IMR-90 (cell line): ENCODE measurements at regions not wholly inside any gene's neighbourhood (a gene's known extent, or its start where the extent isn't known, plus 50 kb on each side); places are given as distances from the start of the nearest gene placed in this dataset.

Experiments used
- ATAC-seq: fragments of 200-7000 bp; cut with Tn5 transposase; 2 replicates; pipeline ENCODE4 v1.9.1; 2020; ENCODE audit warnings: low read depth, mild to moderate bottlenecking, moderate library complexity
- BruUV-seq: library from RNA; stranded (reverse); fragments of 400-500 nt; replicated peaks from 2 replicates; lab custom pipeline; 2021; lab: Mats Ljungman, UMichigan
- CTCF ChIA-PET: fragments of 300-600 bp; formaldehyde crosslinking; extraction: SDS; loops from one replicate; lab custom pipeline; 2021; ENCODE audit warnings: antibody characterized with exemption; lab: Yijun Ruan, JAX
- POLR2A ChIA-PET: fragments of 300-600 bp; sonication (Branson Sonifier 250); formaldehyde crosslinking; loops from one replicate; lab custom pipeline; 2022; ENCODE audit warnings: antibody characterized with exemption; ENCODE audit not compliant: unreplicated experiment; lab: Charles Lee
- DNase-seq: peaks from one replicate; pipeline ENCODE4 v3.0.0; 2013
- H2AFZ ChIP-seq: replicated peaks from 2 replicates; pipeline ENCODE3; 2013; ENCODE audit warnings: low read length, mild to moderate bottlenecking; ENCODE audit not compliant: poor library complexity
- H2AK5ac ChIP-seq: 2 replicates; pipeline ENCODE4 v1.6.1; 2013; ENCODE audit warnings: low read depth, low read length, inconsistent platforms
- H2AK9ac ChIP-seq: replicated peaks from 2 replicates; pipeline ENCODE3; 2013; ENCODE audit warnings: mild to moderate bottlenecking, low read depth, low read length, moderate library complexity; ENCODE audit not compliant: poor library complexity
- H2BK120ac ChIP-seq: 2 replicates; pipeline ENCODE4 v1.6.1; 2013; ENCODE audit warnings: low read depth, low read length, inconsistent platforms
- H2BK15ac ChIP-seq: 3 replicates; pipeline ENCODE4 v1.6.1; 2013; ENCODE audit warnings: low read depth, low read length, inconsistent platforms
- H2BK20ac ChIP-seq: 2 replicates; pipeline ENCODE4 v1.6.1; 2013; ENCODE audit warnings: low read depth, mild to moderate bottlenecking, inconsistent platforms, low read length, moderate library complexity
- H2BK5ac ChIP-seq: 2 replicates; pipeline ENCODE4 v1.6.1; 2013; ENCODE audit warnings: mild to moderate bottlenecking, low read depth, low read length, inconsistent platforms; ENCODE audit not compliant: poor library complexity, severe bottlenecking
- H3K14ac ChIP-seq: replicated peaks from 2 replicates; pipeline ENCODE4 v1.6.1; 2013; ENCODE audit warnings: low read depth, low read length, inconsistent platforms
- H3K18ac ChIP-seq: 2 replicates; pipeline ENCODE4 v1.6.1; 2013; ENCODE audit warnings: low read depth, low read length, control low read depth
- H3K23ac ChIP-seq: 2 replicates; pipeline ENCODE4 v1.6.1; 2013; ENCODE audit warnings: low read depth, low read length, inconsistent platforms
- H3K27ac ChIP-seq: 2 replicates; pipeline ENCODE4 v1.5.1; 2013; ENCODE audit warnings: mild to moderate bottlenecking, control low read depth, low read length; ENCODE audit not compliant: insufficient read depth
- H3K27me3 ChIP-seq: 2 replicates; pipeline ENCODE4 v1.6.1; 2013; ENCODE audit warnings: low read length; ENCODE audit not compliant: control insufficient read depth, insufficient read depth
- H3K36me3 ChIP-seq: 2 replicates; pipeline ENCODE4 v1.6.1; 2013; ENCODE audit warnings: low read length, mixed read lengths; ENCODE audit not compliant: control insufficient read depth, insufficient read depth
- H3K4ac ChIP-seq: 2 replicates; pipeline ENCODE4 v1.6.1; 2013; ENCODE audit warnings: low read depth, low read length, inconsistent platforms
- H3K4me1 ChIP-seq: 2 replicates; pipeline ENCODE4 v1.6.1; 2013; ENCODE audit warnings: low read length, mixed read lengths; ENCODE audit not compliant: control insufficient read depth, insufficient read depth
- H3K4me2 ChIP-seq: 2 replicates; pipeline ENCODE4 v1.6.1; 2013; ENCODE audit warnings: low read depth, mild to moderate bottlenecking, control low read depth, low read length, moderate library complexity
- H3K4me3 ChIP-seq: 2 replicates; pipeline ENCODE4 v1.5.1; 2013; ENCODE audit warnings: low read depth, mild to moderate bottlenecking, control low read depth, low read length, moderate library complexity; ENCODE audit not compliant: insufficient read depth
- H3K56ac ChIP-seq: 2 replicates; pipeline ENCODE4 v1.6.1; 2013; ENCODE audit warnings: low read length, inconsistent platforms; ENCODE audit not compliant: insufficient read depth; ENCODE audit errors: extremely low read depth
- H3K79me1 ChIP-seq, 2 experiments: 2 replicates each; pipeline ENCODE4 v1.6.1; 2013; ENCODE audit warnings: low read length in 2 of 2, inconsistent platforms in 1 of 2, low read depth in 1 of 2
- H3K9ac ChIP-seq: 2 replicates; pipeline ENCODE4 v1.6.1; 2013; ENCODE audit warnings: low read depth, low read length, control low read depth
- H3K9me1 ChIP-seq: 2 replicates; pipeline ENCODE4 v1.6.1; 2013; ENCODE audit warnings: low read length, inconsistent platforms; ENCODE audit not compliant: insufficient read depth
- H3K9me3 ChIP-seq: 2 replicates; pipeline ENCODE4 v1.6.1; 2013; ENCODE audit warnings: low read length; ENCODE audit not compliant: control insufficient read depth, insufficient read depth
- H4K20me1 ChIP-seq: 2 replicates; pipeline ENCODE4 v1.6.1; 2013; ENCODE audit warnings: low read length, inconsistent platforms; ENCODE audit not compliant: insufficient read depth
- H4K5ac ChIP-seq: 2 replicates; pipeline ENCODE4 v1.6.1; 2013; ENCODE audit warnings: mild to moderate bottlenecking, low read depth, low read length, control low read depth
- H4K8ac ChIP-seq, 2 experiments: 2 replicates each; pipeline ENCODE4 v1.6.1; 2013; ENCODE audit warnings: low read depth in 2 of 2, low read length in 2 of 2, control low read depth in 1 of 2, inconsistent platforms in 1 of 2
- H4K91ac ChIP-seq: 2 replicates; pipeline ENCODE4 v1.6.1; 2013; ENCODE audit warnings: low read depth, low read length, inconsistent platforms; ENCODE audit not compliant: insufficient read depth
- BHLHE40 ChIP-seq: fragments of 150-350 bp; IDR thresholded peaks from 2 replicates; pipeline ENCODE4 v1.6.1; 2016; ENCODE audit warnings: mild to moderate bottlenecking, low read depth, low read length
- CEBPB ChIP-seq: IDR thresholded peaks from 2 replicates; pipeline ENCODE4 v1.6.1; 2012; ENCODE audit warnings: low read depth, low read length, improper control_type of control experiment
- CHD1 ChIP-seq: IDR thresholded peaks from 2 replicates; pipeline ENCODE4 v1.6.1; 2012; ENCODE audit warnings: low read depth, low read length, improper control_type of control experiment
- FOS ChIP-seq: fragments of 150-350 bp; IDR thresholded peaks from 2 replicates; pipeline ENCODE4 v1.6.1; 2016; ENCODE audit warnings: low read depth, low read length
- MAFK ChIP-seq: IDR thresholded peaks from 2 replicates; pipeline ENCODE4 v1.6.1; 2012; ENCODE audit warnings: low read depth, low read length, improper control_type of control experiment
- MAZ ChIP-seq: IDR thresholded peaks from 2 replicates; pipeline ENCODE4 v1.6.1; 2012; ENCODE audit warnings: low read depth, mild to moderate bottlenecking, low read length, improper control_type of control experiment, moderate library complexity, borderline replicate concordance
- MXI1 ChIP-seq: IDR thresholded peaks from 2 replicates; pipeline ENCODE4 v1.6.1; 2012; ENCODE audit warnings: low read depth, mild to moderate bottlenecking, low read length, moderate library complexity, borderline replicate concordance
- NFE2L2 ChIP-seq: fragments of 150-350 bp; IDR thresholded peaks from 2 replicates; pipeline ENCODE4 v1.6.1; 2016; ENCODE audit warnings: low read depth, mild to moderate bottlenecking, low read length
- POLR2A ChIP-seq: IDR thresholded peaks from 2 replicates; pipeline ENCODE4 v1.6.1; 2012; ENCODE audit warnings: mild to moderate bottlenecking, low read depth, low read length
- RAD21 ChIP-seq: IDR thresholded peaks from 2 replicates; pipeline ENCODE4 v1.6.1; 2012; ENCODE audit warnings: low read length, improper control_type of control experiment
- RCOR1 ChIP-seq: IDR thresholded peaks from 2 replicates; pipeline ENCODE4 v1.6.1; 2012; ENCODE audit warnings: mild to moderate bottlenecking, low read length, improper control_type of control experiment; ENCODE audit not compliant: insufficient replicate concordance
- RFX5 ChIP-seq: IDR thresholded peaks from 2 replicates; pipeline ENCODE4 v1.8.0; 2012; ENCODE audit warnings: low read depth, mild to moderate bottlenecking, low read length, moderate library complexity
- SMC3 ChIP-seq: fragments of 150-350 bp; IDR thresholded peaks from 2 replicates; pipeline ENCODE4 v1.6.1; 2016; ENCODE audit warnings: low read depth, mild to moderate bottlenecking, antibody characterized with exemption, low read length, moderate library complexity
- USF2 ChIP-seq: fragments of 150-350 bp; IDR thresholded peaks from 2 replicates; pipeline ENCODE4 v1.6.1; 2017; ENCODE audit warnings: mild to moderate bottlenecking, antibody characterized with exemption, low read length, low read depth
- WGBS, 2 experiments: methylation state at CpG; one replicate each; pipeline versions ENCODE4 v1.1.5 to v1.1.7; 2013; ENCODE audit warnings: missing lambda C conversion rate in 2 of 2; ENCODE audit not compliant: insufficient read length in 1 of 2; ENCODE audit errors: extremely low coverage in 2 of 2; 5-methylcytosine and 5-hydroxymethylcytosine counted together
- dilution Hi-C: fragments of 300-500 bp; cut with HindIII; formaldehyde crosslinking; loops from one replicate; pipeline ENCODE4 v1.14.3; 2018; ENCODE audit warnings: low sequenced_read_pairs; ENCODE audit not compliant: unreplicated experiment
- in situ Hi-C: fragments of 300-500 bp; cut with MboI; formaldehyde crosslinking; loops from 3 replicates; pipeline ENCODE4 v1.14.3; 2019; ENCODE audit warnings: low sequenced_read_pairs, inconsistent platforms, mixed read lengths
- intact Hi-C: fragments of 100-400 bp; cut with micrococcal nuclease; formaldehyde crosslinking; loops from 2 replicates; pipeline ENCODE4 v1.10.0; 2022
- TF ChIP-seq, protein P1 (sequence below): conservative IDR thresholded peaks from 2 replicates; pipeline ENCODE4 v1.5.1; 2012; ENCODE audit warnings: mild to moderate bottlenecking, low read depth, low read length, improper control_type of control experiment
- TF ChIP-seq, protein P2 (sequence below): fragments of 150-350 bp; IDR thresholded peaks from 2 replicates; pipeline ENCODE4 v1.6.1; 2016; ENCODE audit warnings: low read depth, mild to moderate bottlenecking, low read length, moderate library complexity, borderline replicate concordance

DNA sequence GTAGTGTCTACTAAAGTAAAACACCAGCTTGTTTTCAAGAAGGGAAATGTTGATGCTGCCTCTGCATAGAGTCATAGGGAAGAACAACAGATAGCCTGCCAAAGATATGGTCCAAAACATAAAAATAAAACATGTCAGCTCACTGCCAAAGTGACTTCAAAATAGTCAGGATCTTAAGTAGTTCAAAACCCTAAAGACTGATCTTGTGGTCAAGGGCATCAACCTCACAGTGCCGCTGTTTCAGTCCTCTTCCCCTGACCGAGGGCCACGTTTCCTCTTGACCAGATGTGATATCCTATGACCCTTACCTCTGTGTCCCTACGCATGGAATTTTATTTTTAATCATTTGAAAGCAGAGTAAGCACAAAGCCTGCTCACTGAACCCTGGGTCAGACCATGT, 104.2 kb upstream of the CNKSR3 start:
- H2BK15ac ChIP-seq: no peak overlapping the region; the same call in 2 of the 3 replicates
- in situ Hi-C loops (no loop called here), dilution Hi-C loops (no loop called here), intact Hi-C loops (no loop called here)
- H3K27me3 ChIP-seq: no peaks in the 10 kb centered on the region
- no peak overlapping the region for H2BK5ac ChIP-seq
- no peak overlapping the region for H3K23ac ChIP-seq
- ChIA-PET POLR2A (interaction anchor here (0.6 kb wide), 1 partner anchor 57 kb away, joined by 3 read pairs; no protein-coding TSS in a partner anchor), CTCF (no interaction called here)
- no CpG with 5 or more reads among the region's 4 CpGs for WGBS, 2 experiments
- ATAC-seq (no peak), DNase-seq (no peak)
- no peaks in the 10 kb centered on the region for H3K79me1 ChIP-seq
- no peak overlapping the region for H4K91ac ChIP-seq
- H3K4me3 ChIP-seq: no peak overlapping the region
- H4K8ac ChIP-seq: no peak overlapping the region
- no peak overlapping the region for H3K9ac ChIP-seq
- BruUV-seq: no TSS peak
- no peak for TF ChIP-seq MAFK
- no peak for TF ChIP-seq CEBPB
- no peak for TF ChIP-seq USF2
- no peak for TF ChIP-seq POLR2A
- no peak for TF ChIP-seq CHD1
- TF ChIP-seq, protein P1, sequence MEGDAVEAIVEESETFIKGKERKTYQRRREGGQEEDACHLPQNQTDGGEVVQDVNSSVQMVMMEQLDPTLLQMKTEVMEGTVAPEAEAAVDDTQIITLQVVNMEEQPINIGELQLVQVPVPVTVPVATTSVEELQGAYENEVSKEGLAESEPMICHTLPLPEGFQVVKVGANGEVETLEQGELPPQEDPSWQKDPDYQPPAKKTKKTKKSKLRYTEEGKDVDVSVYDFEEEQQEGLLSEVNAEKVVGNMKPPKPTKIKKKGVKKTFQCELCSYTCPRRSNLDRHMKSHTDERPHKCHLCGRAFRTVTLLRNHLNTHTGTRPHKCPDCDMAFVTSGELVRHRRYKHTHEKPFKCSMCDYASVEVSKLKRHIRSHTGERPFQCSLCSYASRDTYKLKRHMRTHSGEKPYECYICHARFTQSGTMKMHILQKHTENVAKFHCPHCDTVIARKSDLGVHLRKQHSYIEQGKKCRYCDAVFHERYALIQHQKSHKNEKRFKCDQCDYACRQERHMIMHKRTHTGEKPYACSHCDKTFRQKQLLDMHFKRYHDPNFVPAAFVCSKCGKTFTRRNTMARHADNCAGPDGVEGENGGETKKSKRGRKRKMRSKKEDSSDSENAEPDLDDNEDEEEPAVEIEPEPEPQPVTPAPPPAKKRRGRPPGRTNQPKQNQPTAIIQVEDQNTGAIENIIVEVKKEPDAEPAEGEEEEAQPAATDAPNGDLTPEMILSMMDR: no peak
- no peak for TF ChIP-seq SMC3
- TF ChIP-seq RFX5: no peak
- no peak for TF ChIP-seq FOS
- no peak for TF ChIP-seq MAZ
- no peak for TF ChIP-seq MXI1
- TF ChIP-seq RCOR1: no peak
- TF ChIP-seq NFE2L2: no peak
- TF ChIP-seq, protein P2, sequence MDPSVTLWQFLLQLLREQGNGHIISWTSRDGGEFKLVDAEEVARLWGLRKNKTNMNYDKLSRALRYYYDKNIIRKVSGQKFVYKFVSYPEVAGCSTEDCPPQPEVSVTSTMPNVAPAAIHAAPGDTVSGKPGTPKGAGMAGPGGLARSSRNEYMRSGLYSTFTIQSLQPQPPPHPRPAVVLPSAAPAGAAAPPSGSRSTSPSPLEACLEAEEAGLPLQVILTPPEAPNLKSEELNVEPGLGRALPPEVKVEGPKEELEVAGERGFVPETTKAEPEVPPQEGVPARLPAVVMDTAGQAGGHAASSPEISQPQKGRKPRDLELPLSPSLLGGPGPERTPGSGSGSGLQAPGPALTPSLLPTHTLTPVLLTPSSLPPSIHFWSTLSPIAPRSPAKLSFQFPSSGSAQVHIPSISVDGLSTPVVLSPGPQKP: no peak
- no peak for TF ChIP-seq RAD21
- no peak for TF ChIP-seq BHLHE40
- no peak overlapping the region for H3K4me2 ChIP-seq
- no peaks in the 10 kb centered on the region for H4K20me1 ChIP-seq
- H3K18ac ChIP-seq: no peak overlapping the region
- H3K36me3 ChIP-seq: no peaks in the 10 kb centered on the region
- no peak overlapping the region for H2AK9ac ChIP-seq
- no peak overlapping the region for H2AFZ ChIP-seq
- H4K5ac ChIP-seq: no peak overlapping the region
- H3K4ac ChIP-seq: no peak overlapping the region
- no peak overlapping the region for H2AK5ac ChIP-seq
- no peak overlapping the region for H2BK120ac ChIP-seq
- H3K27ac ChIP-seq: no peak overlapping the region
- H3K9me3 ChIP-seq: no peaks in the 10 kb centered on the region
- peaks cover 3% of the 10 kb centered on the region; the same call in 1 of the 2 replicates for H3K9me1 ChIP-seq
- no peak overlapping the region for H3K56ac ChIP-seq
- H3K14ac ChIP-seq: no peak overlapping the region
- no peak overlapping the region for H2BK20ac ChIP-seq
- H3K4me1 ChIP-seq: peaks cover 6% of the 10 kb centered on the region; the same call in 1 of the 2 replicates
